ENCODE measurements at regions not wholly inside any gene's neighbourhood (a gene's known extent, or its start where the extent isn't known, plus 50 kb on each side); places are given as distances from the start of the nearest gene placed in this dataset.

DNA sequence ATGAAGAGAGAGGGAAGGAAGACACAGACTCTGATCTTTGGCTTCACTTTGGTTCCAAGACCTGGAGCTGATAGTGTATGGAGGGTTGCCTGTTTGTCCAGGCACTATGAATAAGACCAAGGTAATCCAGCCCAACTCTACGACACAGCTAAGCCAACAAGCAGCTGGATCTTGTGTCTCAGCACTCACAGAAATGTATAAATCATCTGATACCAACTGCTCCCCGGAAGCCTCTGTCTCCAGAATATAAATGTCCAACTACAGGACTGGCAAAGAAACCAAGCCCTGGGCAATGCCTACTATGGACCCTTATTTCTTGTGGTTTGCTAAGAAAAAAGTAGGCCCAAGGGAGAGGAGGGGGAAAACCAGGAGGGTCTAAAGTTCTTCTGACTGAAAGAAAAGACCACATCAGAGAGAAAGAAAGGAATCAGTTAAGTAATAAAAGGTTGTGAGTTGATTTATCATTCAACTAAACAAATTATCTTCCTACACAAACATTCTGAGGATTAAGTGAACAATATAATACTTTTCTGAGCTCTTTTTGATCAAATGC lies 204.0 kb downstream of the DAD1 start (continued):
- TF ChIP-seq, protein P1, sequence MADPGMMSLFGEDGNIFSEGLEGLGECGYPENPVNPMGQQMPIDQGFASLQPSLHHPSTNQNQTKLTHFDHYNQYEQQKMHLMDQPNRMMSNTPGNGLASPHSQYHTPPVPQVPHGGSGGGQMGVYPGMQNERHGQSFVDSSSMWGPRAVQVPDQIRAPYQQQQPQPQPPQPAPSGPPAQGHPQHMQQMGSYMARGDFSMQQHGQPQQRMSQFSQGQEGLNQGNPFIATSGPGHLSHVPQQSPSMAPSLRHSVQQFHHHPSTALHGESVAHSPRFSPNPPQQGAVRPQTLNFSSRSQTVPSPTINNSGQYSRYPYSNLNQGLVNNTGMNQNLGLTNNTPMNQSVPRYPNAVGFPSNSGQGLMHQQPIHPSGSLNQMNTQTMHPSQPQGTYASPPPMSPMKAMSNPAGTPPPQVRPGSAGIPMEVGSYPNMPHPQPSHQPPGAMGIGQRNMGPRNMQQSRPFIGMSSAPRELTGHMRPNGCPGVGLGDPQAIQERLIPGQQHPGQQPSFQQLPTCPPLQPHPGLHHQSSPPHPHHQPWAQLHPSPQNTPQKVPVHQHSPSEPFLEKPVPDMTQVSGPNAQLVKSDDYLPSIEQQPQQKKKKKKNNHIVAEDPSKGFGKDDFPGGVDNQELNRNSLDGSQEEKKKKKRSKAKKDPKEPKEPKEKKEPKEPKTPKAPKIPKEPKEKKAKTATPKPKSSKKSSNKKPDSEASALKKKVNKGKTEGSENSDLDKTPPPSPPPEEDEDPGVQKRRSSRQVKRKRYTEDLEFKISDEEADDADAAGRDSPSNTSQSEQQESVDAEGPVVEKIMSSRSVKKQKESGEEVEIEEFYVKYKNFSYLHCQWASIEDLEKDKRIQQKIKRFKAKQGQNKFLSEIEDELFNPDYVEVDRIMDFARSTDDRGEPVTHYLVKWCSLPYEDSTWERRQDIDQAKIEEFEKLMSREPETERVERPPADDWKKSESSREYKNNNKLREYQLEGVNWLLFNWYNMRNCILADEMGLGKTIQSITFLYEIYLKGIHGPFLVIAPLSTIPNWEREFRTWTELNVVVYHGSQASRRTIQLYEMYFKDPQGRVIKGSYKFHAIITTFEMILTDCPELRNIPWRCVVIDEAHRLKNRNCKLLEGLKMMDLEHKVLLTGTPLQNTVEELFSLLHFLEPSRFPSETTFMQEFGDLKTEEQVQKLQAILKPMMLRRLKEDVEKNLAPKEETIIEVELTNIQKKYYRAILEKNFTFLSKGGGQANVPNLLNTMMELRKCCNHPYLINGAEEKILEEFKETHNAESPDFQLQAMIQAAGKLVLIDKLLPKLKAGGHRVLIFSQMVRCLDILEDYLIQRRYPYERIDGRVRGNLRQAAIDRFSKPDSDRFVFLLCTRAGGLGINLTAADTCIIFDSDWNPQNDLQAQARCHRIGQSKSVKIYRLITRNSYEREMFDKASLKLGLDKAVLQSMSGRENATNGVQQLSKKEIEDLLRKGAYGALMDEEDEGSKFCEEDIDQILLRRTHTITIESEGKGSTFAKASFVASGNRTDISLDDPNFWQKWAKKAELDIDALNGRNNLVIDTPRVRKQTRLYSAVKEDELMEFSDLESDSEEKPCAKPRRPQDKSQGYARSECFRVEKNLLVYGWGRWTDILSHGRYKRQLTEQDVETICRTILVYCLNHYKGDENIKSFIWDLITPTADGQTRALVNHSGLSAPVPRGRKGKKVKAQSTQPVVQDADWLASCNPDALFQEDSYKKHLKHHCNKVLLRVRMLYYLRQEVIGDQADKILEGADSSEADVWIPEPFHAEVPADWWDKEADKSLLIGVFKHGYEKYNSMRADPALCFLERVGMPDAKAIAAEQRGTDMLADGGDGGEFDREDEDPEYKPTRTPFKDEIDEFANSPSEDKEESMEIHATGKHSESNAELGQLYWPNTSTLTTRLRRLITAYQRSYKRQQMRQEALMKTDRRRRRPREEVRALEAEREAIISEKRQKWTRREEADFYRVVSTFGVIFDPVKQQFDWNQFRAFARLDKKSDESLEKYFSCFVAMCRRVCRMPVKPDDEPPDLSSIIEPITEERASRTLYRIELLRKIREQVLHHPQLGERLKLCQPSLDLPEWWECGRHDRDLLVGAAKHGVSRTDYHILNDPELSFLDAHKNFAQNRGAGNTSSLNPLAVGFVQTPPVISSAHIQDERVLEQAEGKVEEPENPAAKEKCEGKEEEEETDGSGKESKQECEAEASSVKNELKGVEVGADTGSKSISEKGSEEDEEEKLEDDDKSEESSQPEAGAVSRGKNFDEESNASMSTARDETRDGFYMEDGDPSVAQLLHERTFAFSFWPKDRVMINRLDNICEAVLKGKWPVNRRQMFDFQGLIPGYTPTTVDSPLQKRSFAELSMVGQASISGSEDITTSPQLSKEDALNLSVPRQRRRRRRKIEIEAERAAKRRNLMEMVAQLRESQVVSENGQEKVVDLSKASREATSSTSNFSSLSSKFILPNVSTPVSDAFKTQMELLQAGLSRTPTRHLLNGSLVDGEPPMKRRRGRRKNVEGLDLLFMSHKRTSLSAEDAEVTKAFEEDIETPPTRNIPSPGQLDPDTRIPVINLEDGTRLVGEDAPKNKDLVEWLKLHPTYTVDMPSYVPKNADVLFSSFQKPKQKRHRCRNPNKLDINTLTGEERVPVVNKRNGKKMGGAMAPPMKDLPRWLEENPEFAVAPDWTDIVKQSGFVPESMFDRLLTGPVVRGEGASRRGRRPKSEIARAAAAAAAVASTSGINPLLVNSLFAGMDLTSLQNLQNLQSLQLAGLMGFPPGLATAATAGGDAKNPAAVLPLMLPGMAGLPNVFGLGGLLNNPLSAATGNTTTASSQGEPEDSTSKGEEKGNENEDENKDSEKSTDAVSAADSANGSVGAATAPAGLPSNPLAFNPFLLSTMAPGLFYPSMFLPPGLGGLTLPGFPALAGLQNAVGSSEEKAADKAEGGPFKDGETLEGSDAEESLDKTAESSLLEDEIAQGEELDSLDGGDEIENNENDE (IDR thresholded peaks at IDR 0.05; ENCODE audit: insufficient replicate concordance, low read length), result no peak
- no peak for TF ChIP-seq SIX5 (IDR thresholded peaks at IDR 0.05; ENCODE audit: low read depth, low read length)
- TF ChIP-seq SP4 (IDR thresholded peaks at IDR 0.05; ENCODE audit: low read length), result no peak
- no peak for TF ChIP-seq EGR1 (IDR thresholded peaks at IDR 0.05; ENCODE audit: borderline replicate concordance, low read depth, low read length)
- TF ChIP-seq, protein P2, sequence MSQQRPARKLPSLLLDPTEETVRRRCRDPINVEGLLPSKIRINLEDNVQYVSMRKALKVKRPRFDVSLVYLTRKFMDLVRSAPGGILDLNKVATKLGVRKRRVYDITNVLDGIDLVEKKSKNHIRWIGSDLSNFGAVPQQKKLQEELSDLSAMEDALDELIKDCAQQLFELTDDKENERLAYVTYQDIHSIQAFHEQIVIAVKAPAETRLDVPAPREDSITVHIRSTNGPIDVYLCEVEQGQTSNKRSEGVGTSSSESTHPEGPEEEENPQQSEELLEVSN (IDR thresholded peaks at IDR 0.05), result no peak
- TF ChIP-seq CHD2 (IDR thresholded peaks at IDR 0.05; ENCODE audit: low read length), result no peak
- TF ChIP-seq CHD1 (IDR thresholded peaks at IDR 0.05; ENCODE audit: low read depth, low read length), result no peak
- no peak for TF ChIP-seq GTF2F1 (IDR thresholded peaks at IDR 0.05; ENCODE audit: borderline replicate concordance, low read depth, low read length)
- TF ChIP-seq, protein P3, sequence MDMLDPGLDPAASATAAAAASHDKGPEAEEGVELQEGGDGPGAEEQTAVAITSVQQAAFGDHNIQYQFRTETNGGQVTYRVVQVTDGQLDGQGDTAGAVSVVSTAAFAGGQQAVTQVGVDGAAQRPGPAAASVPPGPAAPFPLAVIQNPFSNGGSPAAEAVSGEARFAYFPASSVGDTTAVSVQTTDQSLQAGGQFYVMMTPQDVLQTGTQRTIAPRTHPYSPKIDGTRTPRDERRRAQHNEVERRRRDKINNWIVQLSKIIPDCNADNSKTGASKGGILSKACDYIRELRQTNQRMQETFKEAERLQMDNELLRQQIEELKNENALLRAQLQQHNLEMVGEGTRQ (IDR thresholded peaks at IDR 0.05; ENCODE audit: low read length), result no peak
- TF ChIP-seq POLR2A (IDR thresholded peaks at IDR 0.05; ENCODE audit: control extremely low read depth in 1 of 2, low read depth in 2 of 2, low read length in 2 of 2), result no peak
